COLO829 (cell line): ENCODE measurements at regions not wholly inside any gene's neighbourhood (a gene's known extent, or its start where the extent isn't known, plus 50 kb on each side); places are given as distances from the start of the nearest gene placed in this dataset.
"Not testable (repeated sequence)": the region's sequence is repeated elsewhere in the genome, so short reads cannot be mapped to it uniquely, and the experiment has no call there.

ENCODE experiments used
- DNase-seq: peaks from one replicate; pipeline ENCODE4 v3.0.0; 2012; ENCODE audit warnings: low spot score

DNA sequence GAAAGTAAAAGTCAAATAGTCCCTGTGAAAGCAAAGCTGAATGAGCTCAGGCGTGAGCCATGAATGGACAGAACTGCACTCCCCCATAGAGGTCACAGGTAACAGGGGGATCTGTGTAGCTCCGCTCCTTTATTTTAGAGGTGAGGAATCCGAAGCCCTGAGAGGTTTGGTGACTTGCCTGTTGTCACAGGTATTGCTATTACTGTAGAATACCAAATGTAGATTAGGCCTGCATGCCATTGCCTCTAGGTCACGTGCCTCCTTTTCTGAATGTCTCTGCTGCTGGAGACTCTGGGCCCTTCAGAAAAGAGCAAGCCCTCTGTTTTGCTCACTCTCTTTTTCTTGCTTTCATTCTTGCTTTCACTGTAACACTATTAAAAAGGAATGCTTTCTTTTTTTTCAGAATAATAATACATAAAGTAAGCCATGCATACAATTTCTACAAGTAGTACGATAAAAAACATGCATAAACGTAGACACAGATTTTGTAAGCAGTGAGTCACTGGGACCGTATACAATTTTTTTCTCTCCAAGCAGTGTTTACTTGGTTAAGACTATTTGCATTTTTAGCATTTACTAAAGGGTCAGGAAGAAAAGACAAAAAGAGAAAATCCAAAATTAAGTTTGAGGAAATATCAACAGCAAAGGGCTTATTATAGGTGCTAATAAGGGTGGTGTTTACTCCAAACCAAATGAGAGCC lies 568.7 kb upstream of the ADAMTS16 start:
- DNase-seq = no peak

- no peak for DNase-seq
These were observed 567.6 kb upstream of the ADAMTS16 start for GRCh38 chr5:4572311-4573100.

- DNase-seq = no peak
These were observed 564.5 kb upstream of the ADAMTS16 start for GRCh38 chr5:4575608-4576007.

DNA sequence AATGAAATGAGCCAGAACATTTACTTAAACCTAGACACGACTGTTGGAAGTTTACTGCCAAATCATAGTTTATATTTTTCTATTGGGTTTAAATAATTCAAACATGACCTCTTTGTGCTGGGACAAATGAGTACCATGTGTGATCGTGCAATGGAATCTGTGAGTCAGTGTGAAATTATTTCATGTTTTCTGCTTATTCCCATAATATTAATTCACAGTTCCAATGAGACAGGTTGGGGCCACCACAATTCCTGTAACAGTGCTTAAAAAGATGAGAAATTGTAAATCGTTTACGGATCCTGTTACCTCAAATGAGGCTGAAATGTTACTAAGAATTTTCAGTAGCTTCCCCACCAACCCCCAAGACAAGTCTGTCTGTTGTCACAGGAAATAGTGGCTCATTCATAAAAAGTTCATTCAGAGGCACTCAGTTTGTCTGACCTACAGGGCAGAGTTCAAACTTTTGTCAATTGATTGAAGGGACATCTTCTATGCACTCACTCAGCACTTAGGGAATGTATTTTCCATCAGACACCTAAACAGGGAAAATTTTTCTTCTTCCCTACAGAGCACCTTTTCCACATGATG lies 563.9 kb upstream of the ADAMTS16 start:
- no peak for DNase-seq

- no peak for DNase-seq
These were observed 563.2 kb upstream of the ADAMTS16 start for GRCh38 chr5:4576908-4577307.

- no peak for DNase-seq
These were observed 560.5 kb upstream of the ADAMTS16 start for GRCh38 chr5:4579679-4580078.

GRCh38 chr5:4580772-4581171 lies 559.4 kb upstream of the ADAMTS16 start:
- no peak for DNase-seq

DNA sequence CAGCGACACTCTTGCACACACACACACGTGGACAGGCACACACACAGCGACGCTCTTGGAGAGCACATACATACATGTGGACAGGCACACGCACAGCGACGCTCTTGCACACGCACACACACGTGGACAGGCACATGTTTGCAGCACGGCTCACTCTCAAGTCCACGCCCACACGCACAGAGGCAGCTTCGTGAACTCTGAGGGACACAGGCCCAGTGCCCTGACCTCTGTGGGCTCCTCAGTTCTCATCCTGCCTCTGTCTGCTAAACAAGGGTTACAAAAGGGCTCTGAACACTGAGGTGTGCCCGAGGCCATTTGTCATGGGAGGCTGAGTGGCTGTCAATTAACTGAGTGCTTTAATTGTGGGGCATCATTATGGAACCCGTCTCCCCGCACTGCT lies 558.8 kb upstream of the ADAMTS16 start:
- no peak for DNase-seq

- no peak for DNase-seq
These were observed 555.1 kb upstream of the ADAMTS16 start for GRCh38 chr5:4584982-4585381.

DNA sequence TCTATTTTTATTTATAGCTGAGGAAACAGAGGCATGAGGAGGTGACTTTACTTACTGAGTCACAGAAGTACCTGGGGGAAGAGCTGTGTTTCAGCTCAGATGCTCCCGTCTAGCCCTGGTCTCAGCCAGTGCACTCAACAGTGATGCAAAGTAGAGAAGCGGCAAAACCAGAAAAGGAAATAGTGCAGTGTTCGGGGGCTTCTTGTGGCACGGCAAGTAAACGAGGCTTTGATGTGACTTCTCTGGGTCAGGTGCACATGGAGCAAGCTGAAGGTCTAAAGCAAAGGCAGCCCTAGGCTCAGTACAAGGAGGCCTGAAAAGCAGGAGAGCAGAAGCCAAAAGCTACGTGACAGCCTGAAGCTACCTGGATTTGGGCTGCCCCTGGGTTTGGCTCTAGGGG lies 526.7 kb upstream of the ADAMTS16 start:
- no peak for DNase-seq

GRCh38 chr5:4614088-4614487 lies 526.0 kb upstream of the ADAMTS16 start:
- DNase-seq = no peak

DNA sequence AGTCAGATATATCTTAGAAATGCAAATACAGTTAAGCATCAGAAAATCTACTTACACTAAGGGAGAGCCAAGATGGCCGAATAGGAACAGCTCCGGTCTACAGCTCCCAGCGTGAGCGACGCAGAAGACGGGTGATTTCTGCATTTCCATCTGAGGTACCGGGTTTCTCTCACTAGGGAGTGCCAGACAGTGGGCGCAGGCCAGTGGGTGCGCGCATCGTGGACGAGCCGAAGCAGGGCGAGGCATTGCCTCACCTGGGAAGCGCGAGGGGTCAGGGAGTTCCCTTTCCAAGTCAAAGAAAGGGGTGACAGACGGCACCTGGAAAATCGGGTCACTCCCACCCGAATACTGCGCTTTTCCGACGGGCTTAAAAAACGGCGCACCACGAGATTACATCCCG lies 524.8 kb upstream of the ADAMTS16 start:
- DNase-seq = not testable (repeated sequence)

DNA sequence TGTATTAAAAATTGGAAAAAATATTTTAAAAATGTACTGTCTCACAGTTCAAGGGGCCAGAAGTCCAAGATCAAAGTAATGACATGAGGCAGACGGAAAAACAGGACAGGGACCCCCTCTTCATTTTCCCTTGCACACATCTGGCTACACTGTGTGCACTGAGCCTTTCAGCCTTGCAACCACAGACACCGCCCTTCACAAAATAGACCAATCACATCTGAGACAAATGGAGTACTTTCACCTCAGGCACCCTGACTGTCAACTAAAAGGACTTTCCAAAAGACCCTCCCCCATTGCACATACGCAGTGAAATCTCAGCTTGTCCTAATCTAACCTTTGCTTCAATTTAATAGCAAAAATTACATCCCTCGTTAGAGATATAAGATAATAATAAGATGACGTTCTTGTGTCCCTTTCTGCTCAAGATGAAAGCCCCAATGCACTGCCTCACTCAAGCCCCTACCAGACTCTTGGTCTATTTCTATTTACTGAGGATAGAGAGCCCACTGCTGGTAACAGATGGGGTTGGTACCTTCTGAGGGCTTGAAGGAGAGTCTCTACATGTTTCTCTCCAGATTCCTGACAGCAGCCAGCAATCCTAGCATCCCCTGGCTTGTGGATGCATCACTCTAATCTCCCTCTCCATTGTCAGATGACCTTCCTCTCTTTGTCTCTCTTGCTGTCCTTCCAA lies 514.8 kb upstream of the ADAMTS16 start:
- no peak for DNase-seq

DNA sequence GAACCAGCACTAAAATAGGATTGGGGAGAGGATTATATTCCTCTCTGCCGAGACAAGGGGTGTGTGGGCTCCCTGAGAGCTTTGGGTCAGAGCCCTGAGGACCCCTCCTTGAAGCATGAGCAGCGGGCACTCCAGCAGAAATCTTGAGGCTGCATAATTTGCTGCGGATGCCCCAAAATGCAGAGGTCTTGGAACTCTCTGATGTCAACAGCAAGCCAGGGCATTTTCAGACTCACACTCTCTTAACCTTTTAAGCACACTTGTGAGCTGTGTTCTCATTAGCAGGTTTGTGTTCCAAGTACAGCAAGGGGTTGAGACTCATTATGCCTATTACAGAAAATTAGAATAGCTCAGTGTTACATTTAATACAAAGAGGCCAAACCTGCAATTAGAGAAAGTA lies 513.0 kb upstream of the ADAMTS16 start:
- no peak for DNase-seq

GRCh38 chr5:4627929-4628328 lies 512.2 kb upstream of the ADAMTS16 start:
- DNase-seq = no peak

DNA sequence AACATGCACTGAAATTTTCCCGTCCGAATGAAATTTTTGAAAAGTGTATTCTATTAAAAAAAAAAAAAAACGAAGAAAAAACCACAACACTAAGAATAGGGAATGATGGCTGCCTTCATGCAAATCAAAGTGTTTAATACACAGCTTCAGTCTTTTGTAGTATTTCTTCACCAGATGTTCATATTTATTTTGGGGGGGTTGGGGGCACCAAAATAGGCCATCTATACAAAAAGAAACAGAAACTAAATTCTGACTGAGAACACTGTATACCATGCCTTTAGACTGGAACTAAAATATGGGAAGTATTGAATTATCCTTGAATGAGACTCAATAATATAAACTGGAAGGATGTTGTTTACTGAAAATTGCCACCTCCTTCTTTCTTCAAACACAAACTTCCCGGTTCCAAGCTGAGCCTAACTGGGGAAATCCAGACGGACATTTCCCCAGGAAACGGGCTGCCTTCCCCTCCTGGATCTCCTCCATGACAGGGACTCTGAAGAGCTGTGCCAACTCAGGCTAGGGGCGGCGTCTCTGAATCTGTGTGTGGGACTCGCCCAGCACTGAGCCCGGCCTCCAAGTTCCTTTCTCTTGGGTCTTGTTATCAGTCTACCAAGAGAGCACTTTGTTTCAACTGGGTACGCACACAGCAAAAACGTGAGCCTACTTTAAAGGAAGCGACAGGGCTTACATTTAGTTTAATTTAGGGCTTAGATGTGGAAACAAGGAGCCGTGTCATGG lies 511.3 kb upstream of the ADAMTS16 start:
- no peak for DNase-seq

GRCh38 chr5:4630031-4630430 lies 510.1 kb upstream of the ADAMTS16 start:
- no peak for DNase-seq

DNA sequence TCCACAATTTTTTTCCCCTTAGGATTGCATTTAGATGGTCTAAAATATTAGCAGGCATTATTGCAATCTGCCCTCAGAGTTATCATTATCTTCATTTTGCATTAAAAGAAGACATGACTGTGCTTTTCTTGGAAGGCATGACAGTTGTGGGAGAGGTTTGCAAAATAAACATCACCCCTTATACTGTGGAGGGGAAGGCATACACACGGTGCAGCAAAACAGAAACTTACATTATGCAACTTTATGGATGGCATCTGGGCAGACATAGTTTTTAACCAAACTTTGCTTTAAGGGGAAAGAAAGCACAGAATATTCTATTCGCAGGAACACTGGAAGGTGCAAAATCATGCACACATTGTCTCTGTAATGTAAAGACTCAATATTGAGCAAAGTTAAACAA lies 505.8 kb upstream of the ADAMTS16 start:
- DNase-seq = no peak

DNA sequence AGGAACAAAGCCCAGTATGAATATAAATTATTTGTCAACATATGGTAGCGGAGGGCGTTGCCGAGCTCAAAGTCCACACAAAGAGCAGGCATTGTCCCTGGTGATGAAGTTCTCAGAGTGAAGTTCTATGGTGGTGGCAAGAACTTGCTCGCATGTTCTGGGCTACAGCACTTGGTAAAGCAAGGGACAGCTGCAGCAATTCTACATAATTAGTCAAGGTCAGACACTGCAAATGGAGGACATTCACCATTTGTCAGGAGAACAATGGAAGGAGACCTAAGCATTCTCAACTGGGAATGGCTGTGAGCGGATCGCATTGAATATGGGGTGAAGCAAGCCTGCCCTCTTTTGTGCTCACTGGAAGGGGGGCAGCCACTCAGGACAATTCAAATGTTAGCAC lies 503.8 kb upstream of the ADAMTS16 start:
- DNase-seq = no peak

GRCh38 chr5:4639946-4640345 lies 500.2 kb upstream of the ADAMTS16 start:
- no peak for DNase-seq

GRCh38 chr5:4640795-4641194 lies 499.3 kb upstream of the ADAMTS16 start:
- peak; percentile 3 for DNase-seq

- DNase-seq = no peak
These were observed 497.6 kb upstream of the ADAMTS16 start for GRCh38 chr5:4642525-4642924.
